ENCODE measurements at regions not wholly inside any gene's neighbourhood (a gene's known extent, or its start where the extent isn't known, plus 50 kb on each side); places are given as distances from the start of the nearest gene placed in this dataset.

- Histone ChIP-seq H3K79me2 (ENCODE audit: low read depth) (no peaks in the 10 kb centered on the region), H3K4me2 (no peak overlapping the region), H3K36me3 (ENCODE audit: low read depth) (no peaks in the 10 kb centered on the region), H3K4me3 (no peak overlapping the region), H3K27ac (no peak overlapping the region), H3F3A (ENCODE audit: insufficient read depth, low read depth) (no peaks in the 10 kb centered on the region), H3K9me2 (ENCODE audit: insufficient read depth) (0 out of 2 replicates have a peak, but pooled peaks cover 4% of the 10 kb centered on the region), H3K9me3 (ENCODE audit: insufficient read depth, low read depth) (no peaks in the 10 kb centered on the region), H2AFZ (no peak overlapping the region), H3K4me1 (replicated peaks; ENCODE audit: insufficient read depth) (peaks cover 11% of the 10 kb centered on the region; the same call in 1 of the 2 replicates), H3K27me3 (ENCODE audit: insufficient read depth, low read depth) (no peaks in the 10 kb centered on the region), H4K20me1 (ENCODE audit: insufficient read depth) (no peaks in the 10 kb centered on the region)
- DNase-seq = no peak
- CTCF ChIA-PET = no interaction called here
- POLR2A ChIA-PET (ENCODE audit: unreplicated experiment) = no interaction called here
- intact Hi-C loops (cut with micrococcal nuclease; ENCODE audit: unreplicated experiment) = no loop called here
- no TSS peak for BruUV-seq (replicated peaks)
- TF ChIP-seq CTCF (conservative IDR thresholded peaks at IDR 0.05) = no peak
These were observed 1403.5 kb upstream of the PABPC4L start for GRCh38 chr4:135605076-135605475.

GRCh38 chr4:135604531-135604930 is 1402.9 kb upstream of the PABPC4L start:
- H3K4me2 ChIP-seq = no peak overlapping the region
- ChIA-PET POLR2A (ENCODE audit: unreplicated experiment) (no interaction called here), CTCF (no interaction called here)
- 0 out of 2 replicates have a peak, but pooled peaks cover 4% of the 10 kb centered on the region for H3K9me2 ChIP-seq (ENCODE audit: insufficient read depth)
- intact Hi-C loops (cut with micrococcal nuclease; ENCODE audit: unreplicated experiment) = no loop called here
- H3K27me3 ChIP-seq (ENCODE audit: insufficient read depth, low read depth) = no peaks in the 10 kb centered on the region
- no peaks in the 10 kb centered on the region for H3F3A ChIP-seq (ENCODE audit: insufficient read depth, low read depth)
- no peaks in the 10 kb centered on the region for H3K36me3 ChIP-seq (ENCODE audit: low read depth)
- no peak for DNase-seq
- peaks cover 11% of the 10 kb centered on the region; the same call in 1 of the 2 replicates for H3K4me1 ChIP-seq (replicated peaks; ENCODE audit: insufficient read depth)
- H3K4me3 ChIP-seq = no peak overlapping the region
- no peaks in the 10 kb centered on the region for H3K79me2 ChIP-seq (ENCODE audit: low read depth)
- no peaks in the 10 kb centered on the region for H3K9me3 ChIP-seq (ENCODE audit: insufficient read depth, low read depth)
- H2AFZ ChIP-seq = no peak overlapping the region
- H3K27ac ChIP-seq = no peak overlapping the region
- TF ChIP-seq EZH2 (IDR thresholded peaks at IDR 0.05; ENCODE audit: low read depth) (no peak), CTCF (conservative IDR thresholded peaks at IDR 0.05) (no peak)
- BruUV-seq (replicated peaks) = no TSS peak
- no peaks in the 10 kb centered on the region for H4K20me1 ChIP-seq (ENCODE audit: insufficient read depth)

GRCh38 chr4:135601351-135601750 is 1399.8 kb upstream of the PABPC4L start:
- ChIA-PET POLR2A (ENCODE audit: unreplicated experiment) (no interaction called here), CTCF (interaction anchor here (0.6 kb wide), 1 partner anchor 55 kb away, joined by 5 read pairs; no protein-coding TSS in a partner anchor)
- no peaks in the 10 kb centered on the region for H3K79me2 ChIP-seq (ENCODE audit: low read depth)
- TF ChIP-seq EZH2 (IDR thresholded peaks at IDR 0.05; ENCODE audit: low read depth) (no peak), CTCF (conservative IDR thresholded peaks at IDR 0.05) (no peak)
- no peaks in the 10 kb centered on the region for H3K36me3 ChIP-seq (ENCODE audit: low read depth)
- H3K27ac ChIP-seq = no peak overlapping the region
- H3K27me3 ChIP-seq (ENCODE audit: insufficient read depth, low read depth) = no peaks in the 10 kb centered on the region
- peaks cover 11% of the 10 kb centered on the region; the same call in 1 of the 2 replicates for H3K4me1 ChIP-seq (replicated peaks; ENCODE audit: insufficient read depth)
- intact Hi-C loops (cut with micrococcal nuclease; ENCODE audit: unreplicated experiment) = loop anchor here (1.0 kb wide), 1 partner anchor 263 kb away; no protein-coding TSS in a partner anchor
- H4K20me1 ChIP-seq (ENCODE audit: insufficient read depth) = no peaks in the 10 kb centered on the region
- DNase-seq = peak; percentile 25 to 78
- no peak overlapping the region for H3K4me3 ChIP-seq
- H3F3A ChIP-seq (ENCODE audit: insufficient read depth, low read depth) = no peaks in the 10 kb centered on the region
- no TSS peak for BruUV-seq (replicated peaks)
- no peaks in the 10 kb centered on the region for H3K9me2 ChIP-seq (ENCODE audit: insufficient read depth)
- no peak overlapping the region for H3K4me2 ChIP-seq
- H3K9me3 ChIP-seq (ENCODE audit: insufficient read depth, low read depth) = no peaks in the 10 kb centered on the region
- H2AFZ ChIP-seq = no peak overlapping the region
